ENCODE measurements at regions not wholly inside any gene's neighbourhood (a gene's known extent, or its start where the extent isn't known, plus 50 kb on each side); places are given as distances from the start of the nearest gene placed in this dataset.

- intact Hi-C loops (cut with micrococcal nuclease; ENCODE audit: unreplicated experiment) = no loop called here
- Mint-ChIP-seq H3K4me1 (ENCODE audit: low read depth, unreplicated experiment) (peaks cover 50% of the 10 kb centered on the region), H3K4me3 (ENCODE audit: unreplicated experiment) (no peak overlapping the region), H3K9me3 (ENCODE audit: unreplicated experiment) (no peaks in the 10 kb centered on the region), H3K27ac (ENCODE audit: unreplicated experiment) (no peak overlapping the region), H3K27me3 (ENCODE audit: insufficient read depth, unreplicated experiment) (no peaks in the 10 kb centered on the region), H3K36me3 (ENCODE audit: insufficient read depth, unreplicated experiment) (peaks cover under 1% of the 10 kb centered on the region)
- Histone ChIP-seq H3K27me3 (replicated peaks; ENCODE audit: control insufficient read depth, insufficient read depth, low read length) (no peaks in the 10 kb centered on the region), H3K36me3 (ENCODE audit: control insufficient read depth, insufficient read depth, low read length) (no peaks in the 10 kb centered on the region), H3K4me1 (peaks cover 52% of the 10 kb centered on the region), H3K4me3 (ENCODE audit: low read depth, low read length) (no peak overlapping the region), H3K9me3 (peaks cover 3% of the 10 kb centered on the region; the same call in 1 of the 2 replicates)
- TF ChIP-seq, protein P1, sequence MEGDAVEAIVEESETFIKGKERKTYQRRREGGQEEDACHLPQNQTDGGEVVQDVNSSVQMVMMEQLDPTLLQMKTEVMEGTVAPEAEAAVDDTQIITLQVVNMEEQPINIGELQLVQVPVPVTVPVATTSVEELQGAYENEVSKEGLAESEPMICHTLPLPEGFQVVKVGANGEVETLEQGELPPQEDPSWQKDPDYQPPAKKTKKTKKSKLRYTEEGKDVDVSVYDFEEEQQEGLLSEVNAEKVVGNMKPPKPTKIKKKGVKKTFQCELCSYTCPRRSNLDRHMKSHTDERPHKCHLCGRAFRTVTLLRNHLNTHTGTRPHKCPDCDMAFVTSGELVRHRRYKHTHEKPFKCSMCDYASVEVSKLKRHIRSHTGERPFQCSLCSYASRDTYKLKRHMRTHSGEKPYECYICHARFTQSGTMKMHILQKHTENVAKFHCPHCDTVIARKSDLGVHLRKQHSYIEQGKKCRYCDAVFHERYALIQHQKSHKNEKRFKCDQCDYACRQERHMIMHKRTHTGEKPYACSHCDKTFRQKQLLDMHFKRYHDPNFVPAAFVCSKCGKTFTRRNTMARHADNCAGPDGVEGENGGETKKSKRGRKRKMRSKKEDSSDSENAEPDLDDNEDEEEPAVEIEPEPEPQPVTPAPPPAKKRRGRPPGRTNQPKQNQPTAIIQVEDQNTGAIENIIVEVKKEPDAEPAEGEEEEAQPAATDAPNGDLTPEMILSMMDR (IDR thresholded peaks at IDR 0.05; ENCODE audit: insufficient read depth in 1 of 2, low read depth in 1 of 2, low read length in 1 of 2, severe bottlenecking in 1 of 2, unreplicated experiment in 1 of 2) = no peak
- ChIA-PET POLR2A (interaction anchor here (0.9 to 1.1 kb wide), 2 partner anchors 70 to 71 kb away, joined by 3 to 4 read pairs; partner anchors contain the start of gene BTG1), CTCF (interaction anchor here (0.7 kb wide), 1 partner anchor 10 kb away, joined by 3 read pairs; no protein-coding TSS in a partner anchor)
- BruUV-seq (replicated peaks) = no TSS peak
- no peak for DNase-seq
Observed at GRCh38 chr12:92075425-92075914, 70.2 kb downstream of the BTG1 start.

GRCh38 chr12:92074889-92075288 lies 70.8 kb downstream of the BTG1 start:
- no peak overlapping the region for H3K27ac Mint-ChIP-seq (ENCODE audit: unreplicated experiment)
- Histone ChIP-seq H3K36me3 (ENCODE audit: control insufficient read depth, insufficient read depth, low read length) (no peaks in the 10 kb centered on the region), H3K9me3 (peaks cover 3% of the 10 kb centered on the region; the same call in 1 of the 2 replicates), H3K27me3 (replicated peaks; ENCODE audit: control insufficient read depth, insufficient read depth, low read length) (no peaks in the 10 kb centered on the region), H3K4me1 (peaks cover 54% of the 10 kb centered on the region), H3K4me3 (ENCODE audit: low read depth, low read length) (no peak overlapping the region)
- POLR2A ChIA-PET = interaction anchor here (0.9 to 1.1 kb wide), 2 partner anchors 70 to 71 kb away, joined by 3 to 4 read pairs; partner anchors contain the start of gene BTG1
- TF ChIP-seq, protein P1 (IDR thresholded peaks at IDR 0.05; ENCODE audit: insufficient read depth in 1 of 2, low read depth in 1 of 2, low read length in 1 of 2, severe bottlenecking in 1 of 2, unreplicated experiment in 1 of 2) = no peak
- H3K4me1 Mint-ChIP-seq (ENCODE audit: low read depth, unreplicated experiment) = peaks cover 50% of the 10 kb centered on the region
- BruUV-seq (replicated peaks) = no TSS peak
- peaks cover 6% of the 10 kb centered on the region for H3K36me3 Mint-ChIP-seq (ENCODE audit: insufficient read depth, unreplicated experiment)
- no peaks in the 10 kb centered on the region for H3K9me3 Mint-ChIP-seq (ENCODE audit: unreplicated experiment)
- CTCF ChIA-PET = no interaction called here
- DNase-seq = no peak
- no peak overlapping the region for H3K4me3 Mint-ChIP-seq (ENCODE audit: unreplicated experiment)
- intact Hi-C loops (cut with micrococcal nuclease; ENCODE audit: unreplicated experiment) = no loop called here
- H3K27me3 Mint-ChIP-seq (ENCODE audit: insufficient read depth, unreplicated experiment) = no peaks in the 10 kb centered on the region

GRCh38 chr12:92073094-92073493 lies 72.6 kb downstream of the BTG1 start:
- H3K4me1 ChIP-seq = peaks cover 52% of the 10 kb centered on the region
- no TSS peak for BruUV-seq (replicated peaks)
- POLR2A ChIA-PET = no interaction called here
- intact Hi-C loops (cut with micrococcal nuclease; ENCODE audit: unreplicated experiment) = no loop called here
- no peak overlapping the region for H3K27ac Mint-ChIP-seq (ENCODE audit: unreplicated experiment)
- H3K9me3 ChIP-seq = peaks cover 3% of the 10 kb centered on the region; the same call in 1 of the 2 replicates
- H3K4me1 Mint-ChIP-seq (ENCODE audit: low read depth, unreplicated experiment) = peaks cover 40% of the 10 kb centered on the region
- TF ChIP-seq, protein P1 (IDR thresholded peaks at IDR 0.05; ENCODE audit: insufficient read depth in 1 of 2, low read depth in 1 of 2, low read length in 1 of 2, severe bottlenecking in 1 of 2, unreplicated experiment in 1 of 2) = no peak
- H3K27me3 ChIP-seq (replicated peaks; ENCODE audit: control insufficient read depth, insufficient read depth, low read length) = no peaks in the 10 kb centered on the region
- no peaks in the 10 kb centered on the region for H3K36me3 ChIP-seq (ENCODE audit: control insufficient read depth, insufficient read depth, low read length)
- H3K4me3 ChIP-seq (ENCODE audit: low read depth, low read length) = no peak overlapping the region
- no peak overlapping the region for H3K4me3 Mint-ChIP-seq (ENCODE audit: unreplicated experiment)
- no peak for DNase-seq
- H3K27me3 Mint-ChIP-seq (ENCODE audit: insufficient read depth, unreplicated experiment) = no peaks in the 10 kb centered on the region
- CTCF ChIA-PET = no interaction called here
- H3K9me3 Mint-ChIP-seq (ENCODE audit: unreplicated experiment) = no peaks in the 10 kb centered on the region
- peaks cover 6% of the 10 kb centered on the region for H3K36me3 Mint-ChIP-seq (ENCODE audit: insufficient read depth, unreplicated experiment)
